Astrocyte of the hippocampus (primary cell): ENCODE measurements at regions not wholly inside any gene's neighbourhood (a gene's known extent, or its start where the extent isn't known, plus 50 kb on each side); places are given as distances from the start of the nearest gene placed in this dataset.
A peak's percentile ranks its signal among the peaks of the same experiment; 100 is the strongest.

Source experiments
- DNase-seq: peaks from one replicate; pipeline ENCODE4 v3.0.0; 2011; ENCODE audit warnings: low read depth, low spot score

- DNase-seq, result no peak
Measured at GRCh38 chr6:29999416-29999815, 57.1 kb downstream of the HLA-A start.

- no peak for DNase-seq
Measured at GRCh38 chr6:30000156-30000791, 57.9 kb downstream of the HLA-A start.

GRCh38 chr6:30002871-30003270 lies 58.2 kb upstream of the POLR1H start:
- DNase-seq, result peak; percentile 63

GRCh38 chr6:30005482-30005881 lies 55.6 kb upstream of the POLR1H start:
- no peak for DNase-seq

GRCh38 chr6:30006170-30007131 lies 54.6 kb upstream of the POLR1H start:
- DNase-seq, result peak; percentile 36

- peak; percentile 24 for DNase-seq
Measured at GRCh38 chr6:30007132-30007764, 53.8 kb upstream of the POLR1H start.

- DNase-seq, result no peak
Measured at GRCh38 chr6:30009113-30009512, 52.0 kb upstream of the POLR1H start.
